ENCODE measurements at regions not wholly inside any gene's neighbourhood (a gene's known extent, or its start where the extent isn't known, plus 50 kb on each side); places are given as distances from the start of the nearest gene placed in this dataset.
"Not testable (repeated sequence)": the region's sequence is repeated elsewhere in the genome, so short reads cannot be mapped to it uniquely, and the experiment has no call there.

DNA sequence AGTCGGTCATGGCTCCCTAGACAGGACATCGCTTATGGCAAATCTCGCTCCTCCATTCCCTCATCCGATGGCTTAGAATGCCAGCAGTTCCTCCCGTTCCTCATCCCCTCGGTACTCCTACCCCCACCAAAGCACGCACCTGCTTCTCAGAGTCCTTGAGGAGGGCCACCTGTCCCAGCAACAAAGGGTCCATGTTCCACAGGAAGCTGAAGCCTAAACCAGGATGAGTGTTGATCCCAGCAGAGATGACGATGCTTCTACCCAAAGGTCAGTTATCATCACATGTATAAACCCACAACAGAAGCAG, 111.2 kb downstream of the THBS2 start:
- DNase-seq: no peak

DNA sequence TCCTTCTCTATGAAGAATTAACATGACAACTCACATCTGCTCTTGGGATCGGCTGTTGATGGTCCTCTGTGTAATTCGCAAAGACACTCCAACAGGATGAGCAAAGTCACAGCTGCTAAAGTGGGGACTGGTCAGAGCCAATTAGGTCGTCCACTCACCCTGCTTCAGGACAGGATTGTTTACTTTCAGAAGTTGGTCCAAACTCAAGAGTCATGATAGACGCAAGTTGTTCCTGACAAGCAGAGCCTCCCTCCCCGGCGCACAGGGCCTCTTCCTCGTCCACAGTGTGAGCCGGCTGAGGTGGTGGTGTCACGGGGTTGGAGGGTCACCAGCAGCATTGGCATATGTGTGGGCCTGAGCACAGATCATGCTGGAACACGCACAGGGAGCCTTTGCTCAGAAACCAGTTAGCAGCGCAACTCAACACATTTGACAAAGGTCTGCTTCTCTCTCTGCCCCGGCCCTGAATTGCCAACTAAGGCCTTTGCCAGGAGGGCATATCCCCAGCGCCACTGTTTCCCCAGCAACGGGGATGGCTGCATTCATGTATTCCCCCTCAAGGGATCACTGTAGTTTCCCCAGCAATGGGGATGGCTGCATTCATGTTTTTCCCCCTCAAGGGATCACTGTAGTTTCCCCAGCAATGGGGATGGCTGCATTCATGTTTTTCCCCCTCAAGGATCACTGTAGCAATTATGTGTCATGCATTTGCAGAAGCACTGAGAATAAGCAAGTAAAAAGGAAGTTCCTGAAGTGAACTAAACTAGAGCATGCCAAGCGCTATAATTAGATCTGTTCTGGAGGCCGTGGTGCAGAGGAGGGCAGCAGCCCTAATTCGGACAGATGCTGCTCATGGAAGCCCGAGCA, 111.7 kb downstream of the THBS2 start:
- DNase-seq: no peak

DNA sequence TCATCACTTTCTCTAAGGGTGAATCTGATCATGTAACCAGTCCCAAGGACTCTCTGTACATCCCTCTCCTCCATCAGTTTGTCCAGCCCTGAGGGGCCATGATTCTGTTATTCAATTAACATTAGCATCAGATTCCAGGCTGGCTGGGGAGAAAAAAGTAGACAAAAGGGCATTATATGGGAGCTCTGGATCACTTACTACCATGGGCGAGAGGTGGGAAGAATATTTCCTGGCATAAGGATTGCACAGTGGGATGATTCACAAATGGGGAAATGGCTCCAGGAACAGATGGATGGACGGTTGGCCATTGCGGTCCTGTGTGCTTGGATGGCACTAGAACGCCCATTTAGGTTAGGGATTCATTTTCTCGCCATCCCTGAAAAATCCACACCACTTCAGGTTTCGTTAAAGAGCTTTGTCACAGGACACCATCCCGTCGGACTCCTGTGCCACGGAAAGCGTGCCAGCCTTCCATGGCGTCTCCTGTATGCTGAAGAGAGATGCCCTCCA, 112.6 kb downstream of the THBS2 start:
- no peak for DNase-seq

DNA sequence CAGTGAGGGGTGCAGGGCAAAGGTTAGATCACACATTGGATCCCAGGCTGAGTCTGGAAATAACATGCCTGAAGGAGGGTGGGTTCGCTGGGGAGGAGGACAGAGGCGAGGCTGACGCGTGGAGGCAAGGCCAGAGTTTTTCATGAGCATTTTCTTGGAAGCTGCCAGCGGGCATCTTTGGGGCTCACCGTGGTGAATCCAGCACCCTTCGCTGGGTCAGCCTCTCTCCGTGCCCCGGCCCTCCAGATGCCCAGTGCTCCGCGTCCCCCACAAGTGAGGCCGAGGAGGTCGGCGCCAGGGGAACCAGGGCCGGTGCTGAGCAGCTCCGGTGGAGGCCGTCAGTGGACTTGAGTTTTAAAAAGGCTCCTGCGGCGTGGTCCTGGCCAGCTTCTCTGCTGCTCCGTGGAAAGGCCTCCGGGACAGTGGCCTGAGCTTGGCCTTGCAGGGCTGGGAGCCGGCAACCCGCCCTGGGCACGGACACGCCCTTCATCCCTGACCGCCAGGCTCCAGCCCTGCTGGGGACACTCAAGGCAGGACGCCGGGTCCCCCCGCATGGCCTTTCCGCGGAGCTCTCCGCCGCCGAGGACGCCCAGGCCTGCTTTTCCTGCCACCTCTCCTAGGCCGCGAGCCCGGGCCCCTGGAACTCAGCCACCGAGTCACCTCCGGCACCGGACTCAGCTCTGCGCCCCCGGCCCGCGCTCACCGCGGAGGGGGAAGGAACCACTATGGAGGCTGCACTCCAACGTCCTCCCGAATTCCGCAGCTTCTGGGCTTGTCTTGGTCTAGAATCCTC, 114.3 kb downstream of the THBS2 start:
- DNase-seq: no peak

DNA sequence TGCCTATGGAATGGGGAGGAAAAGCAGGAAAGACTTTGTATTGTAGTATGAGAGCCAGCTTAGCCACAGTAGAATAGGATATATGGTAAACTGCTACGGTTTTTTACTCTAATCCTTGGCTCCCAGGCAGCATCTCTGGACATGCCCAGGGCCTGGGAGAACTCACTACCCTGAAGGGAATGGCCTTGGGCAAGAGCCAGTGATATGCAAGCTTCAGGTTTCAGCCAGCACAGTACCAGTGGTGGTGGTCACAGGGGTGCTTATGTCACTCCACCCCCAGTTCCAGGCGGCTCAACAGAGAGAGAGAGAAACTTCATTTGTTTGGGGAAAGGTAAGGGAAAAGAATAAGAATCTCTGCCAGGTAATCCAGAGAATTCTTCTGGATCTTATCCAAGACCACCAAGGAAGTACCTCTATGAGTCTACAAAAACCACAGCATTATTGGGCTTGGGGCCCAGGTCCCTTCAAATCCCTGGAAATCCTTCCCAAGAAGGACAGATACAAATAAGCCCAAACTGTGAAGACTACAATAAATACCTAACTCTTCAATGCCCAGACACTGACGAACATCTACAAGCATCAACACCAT, 121.2 kb downstream of the THBS2 start:
- DNase-seq: no peak

DNA sequence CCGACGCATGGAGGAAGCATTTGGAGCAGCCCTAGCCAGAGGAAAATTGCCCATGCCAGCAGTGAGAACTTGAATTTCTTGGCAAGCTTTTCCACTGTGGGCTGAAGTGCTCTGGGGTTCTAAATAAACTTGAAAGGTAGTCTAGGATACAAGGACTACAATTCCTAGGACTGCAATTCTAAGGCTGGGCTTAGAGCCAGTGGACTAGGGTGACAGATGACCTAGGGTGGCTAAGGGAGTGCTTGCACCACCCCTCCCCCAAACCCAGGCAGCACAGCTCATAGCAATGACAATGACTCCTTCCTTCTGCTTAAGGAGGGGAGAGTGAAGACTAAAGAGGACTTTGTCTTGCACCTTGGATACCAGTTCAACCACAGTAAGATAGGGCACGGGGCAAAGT, 122.3 kb downstream of the THBS2 start:
- DNase-seq: no peak

DNA sequence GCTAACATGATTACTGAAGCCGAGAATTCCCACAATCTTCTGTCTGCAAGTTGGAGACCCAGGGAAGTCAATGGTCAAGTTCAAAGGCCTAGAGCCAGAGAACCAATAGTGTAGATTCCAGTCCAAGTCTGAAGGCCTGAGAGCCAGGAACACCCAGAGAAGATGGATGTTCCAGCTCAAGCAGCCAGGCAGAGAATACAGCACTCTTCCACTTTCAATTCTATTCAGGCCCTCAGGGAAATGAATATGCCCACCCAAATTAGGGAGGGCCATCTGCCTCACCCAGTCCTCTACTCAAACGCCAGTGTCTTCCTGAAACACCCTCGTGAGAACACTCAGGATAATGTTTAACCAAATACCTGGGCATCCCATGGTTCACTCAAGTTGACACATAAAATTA, 123.5 kb downstream of the THBS2 start:
- DNase-seq: no peak

DNA sequence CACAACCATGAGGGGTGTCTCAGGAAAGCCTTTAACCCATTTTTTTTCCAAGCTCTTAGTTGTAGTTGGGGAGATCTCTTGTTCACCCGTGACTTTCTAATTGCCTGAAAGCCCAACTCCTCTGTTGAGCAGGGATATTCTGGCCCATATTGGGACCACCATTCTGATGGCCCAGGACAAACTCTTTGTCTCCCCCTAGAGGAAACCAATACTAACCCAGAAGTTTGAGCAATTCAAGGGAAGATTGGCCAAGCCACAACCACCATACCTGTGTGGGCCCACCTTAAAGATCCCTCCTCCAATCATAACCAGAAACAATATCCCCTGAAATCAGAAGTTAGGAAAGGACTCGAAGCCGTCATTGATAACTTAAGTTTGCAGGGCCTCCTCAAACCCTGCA, 132.6 kb downstream of the THBS2 start:
- no peak for DNase-seq

DNA sequence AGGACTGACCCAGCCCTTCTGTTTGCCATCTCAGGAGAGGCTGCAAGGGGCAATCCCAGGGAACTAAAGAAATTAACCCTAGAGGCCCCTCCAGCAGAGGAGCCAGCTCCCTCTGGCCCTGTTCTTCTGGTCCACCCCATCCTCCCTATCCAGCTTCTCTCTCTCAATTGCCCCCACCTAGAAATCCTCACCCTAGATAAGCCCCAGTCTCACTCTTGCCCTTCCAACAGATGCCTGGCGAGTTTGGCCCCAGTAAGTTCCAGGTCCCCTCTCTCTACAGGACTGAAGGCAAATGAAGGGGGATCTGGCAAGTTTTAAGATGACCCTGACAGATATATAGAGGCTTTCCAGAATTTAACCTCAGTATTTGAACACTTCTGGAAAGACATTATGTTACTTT, 134.0 kb downstream of the THBS2 start:
- DNase-seq: no peak

DNA sequence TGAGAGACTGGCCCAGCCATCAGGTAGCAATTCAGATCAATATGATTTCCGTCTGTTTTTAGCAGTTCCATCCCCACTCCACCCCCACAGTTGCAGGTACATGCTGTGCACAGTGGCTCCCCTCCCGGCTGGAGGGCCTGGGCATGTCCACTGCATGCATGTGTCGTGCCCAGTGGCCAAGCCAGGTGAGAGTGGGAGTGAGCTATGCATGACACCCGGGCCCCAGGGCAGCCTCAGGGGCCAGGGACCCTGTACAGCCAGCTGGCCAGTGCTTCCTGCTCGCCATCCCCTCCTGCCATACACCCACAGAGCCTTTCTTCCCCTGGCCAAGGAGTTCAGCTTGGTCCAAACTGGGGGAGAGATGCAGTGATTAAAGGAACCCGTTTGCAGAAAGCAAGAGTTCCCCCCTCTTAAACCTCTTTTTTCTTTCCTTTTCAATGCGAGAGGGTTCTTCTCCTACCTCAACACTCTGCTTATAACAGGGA, 135.3 kb downstream of the THBS2 start:
- DNase-seq: no peak

DNA sequence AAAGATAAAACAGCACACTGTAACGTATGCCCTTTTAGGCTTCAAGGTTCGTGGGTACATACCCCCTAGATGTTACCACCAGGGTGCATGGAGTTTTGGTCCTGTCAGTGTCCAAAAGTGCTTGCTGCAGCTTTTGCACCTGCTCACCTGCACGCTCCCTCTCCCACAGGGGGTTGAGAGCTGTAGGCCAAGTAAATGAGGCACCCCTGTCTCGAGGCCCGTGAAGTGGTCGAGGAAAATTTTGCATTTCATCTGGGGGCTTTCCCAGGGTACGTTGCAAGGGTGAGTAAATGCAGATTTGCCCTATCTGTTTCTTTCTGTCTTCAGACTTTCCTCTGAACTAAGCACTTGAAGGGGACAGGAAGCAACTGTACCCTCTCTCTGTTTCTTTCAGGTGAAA, 136.0 kb downstream of the THBS2 start:
- DNase-seq: no peak

DNA sequence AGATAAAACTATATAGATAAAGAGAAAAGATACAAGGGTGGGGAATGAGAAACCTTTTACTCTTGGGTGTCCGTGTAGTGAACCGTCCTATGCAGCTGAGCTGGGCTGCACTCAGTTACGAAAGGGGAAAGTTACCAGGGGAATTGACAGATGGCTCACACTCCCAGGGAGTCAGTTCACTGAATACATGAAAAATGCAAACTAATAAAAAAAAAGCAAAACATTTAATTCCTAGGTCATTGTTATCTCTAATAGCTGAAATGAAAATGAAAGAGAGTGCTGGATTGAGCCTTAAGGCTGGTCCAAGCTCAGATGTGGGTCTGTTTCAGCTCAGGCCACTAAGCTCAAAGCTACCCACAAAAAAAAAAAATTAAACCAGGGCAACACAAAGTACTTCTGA, 138.0 kb downstream of the THBS2 start:
- DNase-seq: no peak

DNA sequence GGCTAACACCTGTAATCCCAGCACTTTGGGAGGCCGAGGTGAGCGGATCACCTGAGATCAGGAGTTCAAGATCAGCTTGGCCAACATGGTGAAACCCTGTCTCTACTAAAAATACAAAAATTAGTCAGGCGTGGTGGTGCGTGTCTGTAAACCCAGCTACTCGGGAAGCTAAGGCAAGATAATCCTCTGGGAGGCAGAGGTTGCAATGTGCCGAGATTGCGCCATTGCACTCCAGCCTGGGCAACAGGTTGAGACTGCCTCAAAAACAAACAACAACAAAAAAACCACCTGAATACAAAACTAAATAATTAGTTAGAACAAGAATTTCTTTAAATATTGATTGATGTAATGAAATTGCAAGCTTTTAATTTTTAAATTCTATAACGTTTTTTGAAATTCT, 139.0 kb downstream of the THBS2 start:
- not testable (repeated sequence) for DNase-seq

DNA sequence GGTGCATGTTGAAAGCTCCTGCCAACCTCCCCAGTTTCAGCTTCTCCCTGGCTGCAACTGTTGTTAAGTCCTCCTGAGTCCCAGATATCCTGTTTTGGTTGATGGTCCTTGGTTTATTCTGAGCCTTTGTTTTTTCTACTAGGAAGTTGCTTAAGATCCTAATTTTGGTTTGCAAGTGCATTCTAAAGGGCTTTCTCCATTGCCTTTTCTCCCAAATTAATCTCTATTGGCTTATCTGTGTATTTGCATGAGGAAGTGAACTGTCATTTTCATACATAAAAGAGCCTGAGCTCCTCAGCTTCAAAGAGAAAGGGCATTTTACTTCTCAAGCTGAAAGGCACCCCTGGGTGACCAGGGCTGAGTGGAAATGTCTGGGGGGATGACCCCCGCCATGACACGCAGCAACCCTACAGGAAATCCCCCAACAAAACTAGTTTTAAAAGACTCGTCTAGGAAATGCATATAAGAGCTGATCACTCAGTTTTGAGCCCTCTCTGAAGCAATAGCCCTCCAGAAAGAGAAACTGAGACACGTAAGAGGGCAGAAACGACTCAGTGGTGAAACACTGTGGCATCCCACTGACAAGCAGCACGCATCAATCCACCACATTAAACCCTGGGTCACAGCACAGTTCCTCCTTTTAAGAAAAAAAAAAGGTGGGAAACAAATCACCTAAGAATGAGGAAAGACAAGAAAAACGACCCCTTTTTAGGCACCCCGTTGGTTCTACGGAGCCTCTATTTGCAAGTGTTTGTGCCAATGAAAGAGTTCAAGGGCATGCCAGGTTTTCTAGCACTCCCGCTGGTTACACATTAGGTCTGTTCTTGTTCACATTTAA, 140.9 kb downstream of the THBS2 start:
- no peak for DNase-seq

DNA sequence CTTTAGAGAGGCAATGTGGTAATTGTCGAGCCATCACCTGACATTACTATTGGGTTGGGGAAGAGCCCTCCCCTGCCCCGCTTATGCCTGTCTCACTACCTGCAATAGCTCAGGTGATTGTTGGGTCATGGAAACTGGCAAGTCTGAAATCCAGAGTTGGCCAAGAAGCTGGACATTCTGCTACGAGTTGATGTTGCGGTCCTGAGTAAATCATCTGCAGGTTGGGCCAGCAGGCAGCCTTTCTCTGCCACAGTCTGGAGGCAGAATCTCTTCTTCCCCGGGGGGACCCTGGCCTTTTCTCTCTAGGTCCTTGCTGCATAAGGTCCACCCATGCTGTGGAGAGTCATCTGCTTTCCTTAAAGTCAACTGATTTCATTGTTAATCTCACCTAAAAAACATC, 142.4 kb downstream of the THBS2 start:
- DNase-seq: no peak

DNA sequence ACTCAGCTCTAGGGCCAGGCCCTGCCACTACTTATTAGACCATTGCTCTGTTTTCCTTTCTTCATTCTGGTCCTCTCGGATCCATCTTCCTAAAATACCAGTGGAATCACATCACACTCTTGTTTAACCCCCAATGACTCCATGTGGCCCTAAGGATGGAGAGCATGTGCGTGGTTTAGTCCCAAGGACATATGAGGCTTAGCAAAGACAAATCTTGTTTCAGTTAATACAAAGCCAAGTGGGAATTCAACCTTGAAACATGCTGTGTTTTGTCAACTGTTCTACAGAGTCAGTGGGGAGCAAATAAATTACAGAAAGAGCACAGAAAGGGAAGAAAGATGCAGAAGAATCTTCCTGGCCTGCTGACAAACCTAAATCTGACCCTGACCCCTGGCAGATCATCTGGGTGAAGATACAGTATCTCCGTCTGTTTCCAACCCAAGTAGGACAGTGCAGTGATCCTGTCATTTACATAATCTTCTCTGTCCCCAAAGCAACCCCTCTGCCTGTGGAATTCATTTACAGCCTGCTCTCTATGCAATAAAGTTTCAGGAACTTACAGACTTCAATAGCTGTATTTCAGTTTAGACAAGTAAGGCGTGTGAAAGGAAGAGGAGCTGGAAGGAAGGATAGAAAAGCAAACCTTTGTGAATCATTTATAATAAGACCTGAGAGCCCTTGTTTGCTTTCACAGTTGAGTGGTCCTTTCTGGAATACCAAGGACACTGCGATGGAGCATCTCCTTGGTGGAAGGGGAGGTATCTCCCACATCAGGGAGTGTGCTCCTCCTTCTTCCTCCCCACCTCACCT, 144.0 kb downstream of the THBS2 start:
- no peak for DNase-seq

DNA sequence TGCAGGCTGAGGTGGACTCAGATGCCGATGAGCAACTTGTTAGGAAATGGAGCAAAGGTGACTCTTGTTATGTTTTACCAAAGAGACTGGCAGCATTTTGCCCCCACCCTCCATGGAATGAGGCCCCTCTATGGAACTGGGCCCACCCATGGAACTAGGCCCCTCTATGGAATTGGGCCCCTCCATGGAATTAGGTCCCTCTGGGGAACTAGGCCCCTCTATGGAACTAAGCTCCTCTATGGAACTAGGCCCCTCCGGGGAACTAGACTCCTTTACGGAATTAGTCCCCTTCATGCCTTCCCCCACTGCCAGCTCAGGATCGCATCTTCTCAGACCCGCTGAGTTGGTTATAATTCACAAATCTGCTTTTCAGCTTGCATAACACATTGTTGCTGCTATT, 144.9 kb downstream of the THBS2 start:
- no peak for DNase-seq

DNA sequence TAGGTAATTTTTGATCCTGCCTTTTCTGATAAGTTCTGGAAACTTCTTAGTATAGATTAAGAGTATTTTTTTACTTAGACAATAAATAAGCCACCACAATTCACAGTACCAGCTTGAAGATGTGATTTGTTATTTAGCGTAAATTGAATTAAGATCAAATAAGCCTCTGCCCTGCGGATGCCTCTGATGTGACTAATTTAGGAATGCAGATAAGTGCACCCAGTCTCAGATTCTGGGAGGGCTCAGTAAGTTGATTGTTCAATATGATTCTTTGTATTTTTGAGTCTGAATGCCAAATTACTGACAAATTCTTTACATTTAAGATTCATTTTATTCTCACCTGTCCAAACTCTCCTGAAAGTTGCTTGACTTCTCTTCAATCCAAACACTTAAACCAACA, 147.5 kb downstream of the THBS2 start:
- DNase-seq: no peak

DNA sequence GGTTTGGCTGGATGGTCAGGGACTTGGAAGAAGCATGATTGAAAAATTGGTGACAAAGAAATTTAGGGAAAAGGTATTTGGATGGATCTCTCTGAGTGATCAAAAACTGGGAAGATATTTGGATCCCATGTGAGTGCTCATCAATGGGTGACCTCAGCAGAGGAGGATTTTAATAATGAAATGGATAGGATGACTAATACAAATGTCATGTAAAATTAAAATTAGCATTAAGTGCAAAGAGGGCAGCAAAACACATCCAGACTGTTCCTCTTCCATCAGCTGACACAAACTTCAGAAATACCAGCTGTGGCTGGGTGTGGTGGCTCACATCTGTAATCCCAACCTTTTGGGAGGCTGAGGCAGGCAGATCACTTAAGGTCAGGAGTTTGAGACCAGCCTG, 151.7 kb downstream of the THBS2 start:
- DNase-seq: no peak

DNA sequence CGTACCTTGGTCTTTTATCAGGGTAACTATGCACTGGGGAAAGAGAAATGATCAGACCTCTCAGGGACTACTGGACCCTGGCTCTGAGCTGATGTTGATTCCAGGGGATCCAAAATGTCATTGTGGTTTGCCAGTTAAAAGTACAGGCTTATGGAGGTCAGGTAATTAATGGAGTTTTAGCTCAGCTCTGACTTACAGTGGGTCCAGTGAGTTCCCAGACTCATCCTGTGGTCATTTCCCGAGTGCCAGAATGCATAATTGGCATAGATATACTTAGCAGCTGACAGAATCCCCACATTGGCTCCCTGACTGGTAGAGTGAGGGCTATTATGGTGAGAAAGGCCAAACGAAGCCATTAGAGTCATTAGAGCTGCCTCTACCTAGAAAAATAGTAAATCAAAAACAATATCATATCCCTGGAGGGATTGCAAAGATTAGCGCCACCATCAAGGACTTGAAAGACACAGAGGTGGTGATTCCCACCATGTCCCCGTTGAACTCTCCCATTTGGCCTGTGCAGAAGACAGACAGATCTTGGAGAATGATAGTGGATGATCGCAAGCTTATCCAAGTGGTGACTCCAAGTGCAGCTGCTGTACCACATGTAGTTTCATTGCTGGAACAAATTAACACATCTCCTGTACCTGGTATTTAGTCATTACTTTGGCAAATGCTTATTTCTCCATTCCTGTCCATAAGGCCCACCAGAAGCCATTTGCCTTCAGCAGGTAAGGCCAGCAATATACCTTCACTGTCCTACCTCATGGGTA, 152.4 kb downstream of the THBS2 start:
- DNase-seq: no peak

Measured in SIG-M5 (cell line).